GM21528 (cell line): ENCODE measurements at regions not wholly inside any gene's neighbourhood (a gene's known extent, or its start where the extent isn't known, plus 50 kb on each side); places are given as distances from the start of the nearest gene placed in this dataset.
"Not testable (repeated sequence)": the region's sequence is repeated elsewhere in the genome, so short reads cannot be mapped to it uniquely, and the experiment has no call there.

ENCODE experiments used
- ATAC-seq: cut with Tn5 transposase; IDR thresholded peaks from one replicate; pipeline ENCODE4 v1.9.1; 2021; ENCODE audit warnings: mild to moderate bottlenecking, moderate library complexity; ENCODE audit not compliant: unreplicated experiment, low FRiP score

- no peak for ATAC-seq
Observed at GRCh38 chr21:14688936-14689335, 142.8 kb upstream of the SAMSN1 start.

- no peak for ATAC-seq
Observed at GRCh38 chr21:14688412-14688811, 142.3 kb upstream of the SAMSN1 start.

- ATAC-seq, result peak; percentile 40
Observed at GRCh38 chr21:14687268-14687625, 141.1 kb upstream of the SAMSN1 start.

GRCh38 chr21:14686466-14687267 is 140.6 kb upstream of the SAMSN1 start:
- peak; percentile 72 for ATAC-seq

GRCh38 chr21:14685568-14685967 is 139.5 kb upstream of the SAMSN1 start:
- no peak for ATAC-seq

GRCh38 chr21:14684071-14684470 is 138.0 kb upstream of the SAMSN1 start:
- ATAC-seq, result no peak

GRCh38 chr21:14683063-14683462 is 136.9 kb upstream of the SAMSN1 start:
- no peak for ATAC-seq

- no peak for ATAC-seq
Observed at GRCh38 chr21:14678973-14679574, 133.0 kb upstream of the SAMSN1 start.

- no peak for ATAC-seq
Observed at GRCh38 chr21:14677639-14678179, 131.6 kb upstream of the SAMSN1 start.

GRCh38 chr21:14677013-14677412 is 130.9 kb upstream of the SAMSN1 start:
- ATAC-seq, result no peak

- peak; percentile 62 for ATAC-seq
Observed at GRCh38 chr21:14675774-14676530, 129.8 kb upstream of the SAMSN1 start.

GRCh38 chr21:14673649-14674048 is 127.5 kb upstream of the SAMSN1 start:
- no peak for ATAC-seq

GRCh38 chr21:14672466-14672865 is 126.4 kb upstream of the SAMSN1 start:
- no peak for ATAC-seq

GRCh38 chr21:14670409-14670808 is 124.3 kb upstream of the SAMSN1 start:
- ATAC-seq, result no peak

- not testable (repeated sequence) for ATAC-seq
Observed at GRCh38 chr21:14669092-14669491, 123.0 kb upstream of the SAMSN1 start.

- ATAC-seq, result no peak
Observed at GRCh38 chr21:14657241-14658008, 111.3 kb upstream of the SAMSN1 start.

- ATAC-seq, result no peak
Observed at GRCh38 chr21:14646893-14647292, 100.8 kb upstream of the SAMSN1 start.

- no peak for ATAC-seq
Observed at GRCh38 chr21:14645702-14646101, 99.6 kb upstream of the SAMSN1 start.

GRCh38 chr21:14632359-14632758 is 86.2 kb upstream of the SAMSN1 start:
- ATAC-seq, result no peak

GRCh38 chr21:14630556-14631069 is 84.5 kb upstream of the SAMSN1 start:
- ATAC-seq, result no peak
